RWPE2 (cell line): ENCODE measurements at regions not wholly inside any gene's neighbourhood (a gene's known extent, or its start where the extent isn't known, plus 50 kb on each side); places are given as distances from the start of the nearest gene placed in this dataset.

Source experiments
- ATAC-seq: fragments of 200-7000 bp; cut with Tn5 transposase; 3 replicates; pipeline ENCODE4 v1.9.1; 2021; ENCODE audit warnings: low read depth
- DNase-seq: peaks from one replicate; pipeline ENCODE4 v3.0.0-alpha.2; 2020; ENCODE audit warnings: low spot score
- H3K27ac ChIP-seq: fragments of 450-650 bp; 2 replicates; pipeline ENCODE4 v1.5.1; 2017; ENCODE audit warnings: mild to moderate bottlenecking; ENCODE audit not compliant: poor library complexity, severe bottlenecking
- H3K27me3 ChIP-seq: fragments of 250-450 bp; sonication (Bioruptor Pico); 2 replicates; pipeline ENCODE4 v1.5.1; 2021; ENCODE audit warnings: mild to moderate bottlenecking, moderate library complexity; ENCODE audit not compliant: insufficient read depth, poor library complexity, severe bottlenecking
- H3K36me3 ChIP-seq: fragments of 250-450 bp; sonication (Bioruptor Pico); 2 replicates; pipeline ENCODE4 v1.5.1; 2020; ENCODE audit warnings: low read depth, mild to moderate bottlenecking, moderate library complexity
- H3K4me1 ChIP-seq: fragments of 250-450 bp; sonication (Bioruptor Pico); 2 replicates; pipeline ENCODE4 v1.5.1; 2021; ENCODE audit warnings: mild to moderate bottlenecking, moderate library complexity; ENCODE audit not compliant: insufficient read depth, poor library complexity, severe bottlenecking
- H3K4me3 ChIP-seq: fragments of 250-450 bp; sonication (Bioruptor Pico); 2 replicates; pipeline ENCODE4 v1.5.1; 2021; ENCODE audit warnings: mild to moderate bottlenecking, moderate library complexity; ENCODE audit not compliant: severe bottlenecking
- H3K9me3 ChIP-seq: fragments of 250-450 bp; sonication (Bioruptor Pico); 2 replicates; pipeline ENCODE4 v1.5.1; 2021; ENCODE audit warnings: mild to moderate bottlenecking, moderate library complexity; ENCODE audit not compliant: severe bottlenecking
- TF ChIP-seq, protein P1 (sequence below): fragments of 450-650 bp; IDR thresholded peaks from one replicate; pipeline ENCODE4 v1.5.1; 2017; ENCODE audit warnings: mild to moderate bottlenecking, moderate library complexity; ENCODE audit not compliant: poor library complexity, severe bottlenecking

DNA sequence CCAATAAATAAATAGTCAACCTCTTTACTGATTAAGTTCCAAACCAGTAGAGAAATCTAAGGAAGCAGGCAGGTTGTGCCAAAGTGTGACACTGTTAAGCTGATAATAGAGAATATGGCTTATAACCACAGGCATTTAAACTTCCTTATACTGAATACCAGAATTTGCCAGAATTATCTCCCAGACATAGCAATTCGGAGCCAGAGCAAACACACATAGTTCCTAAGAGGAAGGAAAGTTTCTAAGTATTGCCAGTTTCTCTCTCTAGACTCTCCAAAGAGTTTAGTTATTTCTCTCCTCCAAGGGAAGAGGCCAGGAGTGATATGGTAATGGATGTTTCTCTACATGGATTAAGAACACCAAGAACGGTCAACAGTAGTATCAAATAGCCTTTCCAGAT lies 191.7 kb upstream of the CPEB2 start:
- H3K9me3 ChIP-seq, result no peaks in the 10 kb centered on the region
- DNase-seq (no peak), ATAC-seq (no peak)
- no peaks in the 10 kb centered on the region for H3K27me3 ChIP-seq
- H3K4me1 ChIP-seq, result no peaks in the 10 kb centered on the region
- H3K27ac ChIP-seq, result no peak overlapping the region
- TF ChIP-seq, protein P1, sequence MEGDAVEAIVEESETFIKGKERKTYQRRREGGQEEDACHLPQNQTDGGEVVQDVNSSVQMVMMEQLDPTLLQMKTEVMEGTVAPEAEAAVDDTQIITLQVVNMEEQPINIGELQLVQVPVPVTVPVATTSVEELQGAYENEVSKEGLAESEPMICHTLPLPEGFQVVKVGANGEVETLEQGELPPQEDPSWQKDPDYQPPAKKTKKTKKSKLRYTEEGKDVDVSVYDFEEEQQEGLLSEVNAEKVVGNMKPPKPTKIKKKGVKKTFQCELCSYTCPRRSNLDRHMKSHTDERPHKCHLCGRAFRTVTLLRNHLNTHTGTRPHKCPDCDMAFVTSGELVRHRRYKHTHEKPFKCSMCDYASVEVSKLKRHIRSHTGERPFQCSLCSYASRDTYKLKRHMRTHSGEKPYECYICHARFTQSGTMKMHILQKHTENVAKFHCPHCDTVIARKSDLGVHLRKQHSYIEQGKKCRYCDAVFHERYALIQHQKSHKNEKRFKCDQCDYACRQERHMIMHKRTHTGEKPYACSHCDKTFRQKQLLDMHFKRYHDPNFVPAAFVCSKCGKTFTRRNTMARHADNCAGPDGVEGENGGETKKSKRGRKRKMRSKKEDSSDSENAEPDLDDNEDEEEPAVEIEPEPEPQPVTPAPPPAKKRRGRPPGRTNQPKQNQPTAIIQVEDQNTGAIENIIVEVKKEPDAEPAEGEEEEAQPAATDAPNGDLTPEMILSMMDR, result no peak
- no peak overlapping the region for H3K4me3 ChIP-seq
- H3K36me3 ChIP-seq, result no peaks in the 10 kb centered on the region

DNA sequence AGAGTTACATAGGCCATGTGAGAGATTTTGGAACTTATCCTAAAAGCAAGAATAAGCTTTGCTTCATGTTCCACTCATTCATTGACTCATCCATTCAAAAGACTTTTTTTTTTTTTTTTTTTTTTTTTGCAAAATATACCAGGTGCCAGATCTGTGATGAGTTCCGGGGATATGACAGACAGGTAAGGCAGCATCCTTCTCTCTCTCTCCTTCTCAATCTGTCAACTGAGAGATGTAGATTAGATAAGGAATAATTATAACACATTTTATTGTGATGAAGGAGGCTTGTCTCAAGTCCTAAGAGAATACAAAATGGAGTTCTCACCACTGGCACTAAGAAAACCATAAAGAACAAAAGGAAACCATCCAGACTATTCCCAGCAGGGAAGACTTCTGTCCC lies 190.2 kb upstream of the CPEB2 start:
- no peaks in the 10 kb centered on the region for H3K36me3 ChIP-seq
- no peaks in the 10 kb centered on the region for H3K4me1 ChIP-seq
- H3K4me3 ChIP-seq, result no peak overlapping the region
- no peaks in the 10 kb centered on the region for H3K9me3 ChIP-seq
- TF ChIP-seq, protein P1, result no peak
- H3K27me3 ChIP-seq, result no peaks in the 10 kb centered on the region
- ATAC-seq (no peak), DNase-seq (no peak)
- no peak overlapping the region for H3K27ac ChIP-seq

DNA sequence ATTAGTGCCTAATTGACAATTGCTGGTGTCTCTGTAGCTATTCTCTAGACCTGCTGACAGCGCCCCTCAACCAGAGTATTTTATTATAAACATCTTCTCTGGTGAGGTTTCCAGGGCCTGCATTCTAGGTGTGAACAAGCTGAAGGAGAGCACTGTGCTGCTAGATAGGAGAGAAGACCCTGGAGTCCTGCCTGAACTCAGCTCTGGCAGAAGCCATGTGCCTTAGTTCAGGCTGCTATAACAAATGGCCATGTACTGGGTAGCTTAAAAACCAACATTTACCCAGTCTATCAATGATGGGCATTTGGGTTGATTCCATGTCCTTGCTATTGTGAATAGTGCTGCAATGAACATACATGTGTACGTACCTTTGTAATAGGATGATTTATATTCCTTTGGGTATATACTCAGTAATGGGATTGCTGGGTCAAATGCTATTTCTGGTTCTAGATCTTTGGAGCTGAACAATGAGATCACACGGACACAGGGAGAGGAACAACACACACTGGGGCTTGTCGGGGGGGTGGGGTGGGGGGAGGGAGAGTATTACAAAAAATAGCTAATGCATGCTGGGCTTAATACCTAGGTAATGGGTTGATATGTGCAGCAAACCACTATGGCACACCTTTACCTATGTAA lies 185.5 kb upstream of the CPEB2 start:
- no peaks in the 10 kb centered on the region for H3K4me1 ChIP-seq
- ATAC-seq (no peak), DNase-seq (no peak)
- no peaks in the 10 kb centered on the region for H3K9me3 ChIP-seq
- no peaks in the 10 kb centered on the region for H3K27me3 ChIP-seq
- TF ChIP-seq, protein P1, result no peak
- H3K4me3 ChIP-seq, result no peak overlapping the region
- H3K36me3 ChIP-seq, result no peaks in the 10 kb centered on the region
- no peak overlapping the region for H3K27ac ChIP-seq

DNA sequence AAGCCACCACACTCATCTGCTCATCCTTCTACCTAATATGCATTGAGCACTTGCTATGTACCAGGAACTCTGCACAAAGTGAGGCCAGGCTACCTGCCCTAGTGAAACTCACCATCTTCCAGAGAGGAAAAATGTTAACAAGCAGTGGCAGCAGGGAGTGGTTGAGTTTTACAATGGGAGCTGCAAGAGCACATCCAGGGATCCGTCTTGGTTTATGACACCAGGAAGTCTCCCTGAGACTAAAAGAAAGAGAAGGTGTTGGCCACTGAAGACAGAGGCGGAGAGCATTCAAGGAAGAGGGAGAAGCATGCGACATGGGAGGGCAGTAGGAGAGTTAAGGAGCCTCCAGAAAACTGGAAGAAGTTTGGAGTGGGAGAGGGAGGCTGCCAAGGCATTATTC lies 178.1 kb upstream of the CPEB2 start:
- H3K27ac ChIP-seq, result no peak overlapping the region
- TF ChIP-seq, protein P1, result no peak
- DNase-seq (no peak), ATAC-seq (no peak)
- no peaks in the 10 kb centered on the region for H3K36me3 ChIP-seq
- no peaks in the 10 kb centered on the region for H3K9me3 ChIP-seq
- H3K27me3 ChIP-seq, result no peaks in the 10 kb centered on the region
- H3K4me3 ChIP-seq, result no peak overlapping the region
- H3K4me1 ChIP-seq, result no peaks in the 10 kb centered on the region

DNA sequence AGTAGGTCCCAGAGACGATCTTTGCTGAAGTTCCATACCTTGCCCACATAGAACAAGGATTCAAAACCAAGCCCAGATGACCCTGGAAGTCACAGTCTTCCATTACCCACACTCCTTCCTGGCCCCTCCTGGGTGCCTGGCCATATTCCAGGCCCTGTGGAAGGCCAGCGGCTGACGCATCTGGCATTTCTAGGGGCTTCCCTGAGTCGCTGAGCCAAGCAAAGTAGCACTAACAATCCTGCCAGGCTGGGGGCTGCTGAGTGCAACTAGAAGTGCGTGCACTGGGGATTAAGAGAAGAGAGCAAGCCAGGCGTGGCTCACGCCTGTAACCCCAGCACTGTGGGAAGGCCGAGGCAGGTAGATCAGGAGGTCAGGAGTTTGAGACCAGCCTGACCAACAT lies 175.2 kb upstream of the CPEB2 start:
- no peaks in the 10 kb centered on the region for H3K27me3 ChIP-seq
- H3K27ac ChIP-seq, result no peak overlapping the region
- no peaks in the 10 kb centered on the region for H3K36me3 ChIP-seq
- no peak for ATAC-seq
- DNase-seq, result no peak
- no peaks in the 10 kb centered on the region for H3K9me3 ChIP-seq
- TF ChIP-seq, protein P1, result no peak
- H3K4me1 ChIP-seq, result no peaks in the 10 kb centered on the region
- H3K4me3 ChIP-seq, result no peak overlapping the region
